Panc1 (cell line): ENCODE measurements at regions not wholly inside any gene's neighbourhood (a gene's known extent, or its start where the extent isn't known, plus 50 kb on each side); places are given as distances from the start of the nearest gene placed in this dataset.

ENCODE experiments used
- POLR2AphosphoS5 ChIP-seq: IDR thresholded peaks from 2 replicates; pipeline ENCODE4 v1.6.1; 2012; ENCODE audit warnings: mild to moderate bottlenecking, low read depth, low read length, moderate library complexity
- SIN3A ChIP-seq: IDR thresholded peaks from 2 replicates; pipeline ENCODE4 v1.6.1; 2012; ENCODE audit warnings: low read depth, mild to moderate bottlenecking, low read length, moderate library complexity, borderline replicate concordance; ENCODE audit not compliant: insufficient read depth
- TCF7L2 ChIP-seq: IDR thresholded peaks from 2 replicates; pipeline ENCODE4 v1.6.1; 2011; ENCODE audit warnings: mild to moderate bottlenecking, low read depth, low read length, inconsistent platforms
- TF ChIP-seq, protein P1 (sequence below): fragments of 450-650 bp; IDR thresholded peaks from 2 replicates; pipeline ENCODE4 v1.5.1; 2017; ENCODE audit warnings: mild to moderate bottlenecking
- TF ChIP-seq, protein P2 (sequence below), 2 experiments: IDR thresholded peaks; 2 replicates each; pipeline ENCODE4 v1.6.1; 2011 to 2012; ENCODE audit warnings: low read depth in 2 of 2, control low read depth in 1 of 2, low read length in 1 of 2, mild to moderate bottlenecking in 1 of 2, moderate library complexity in 1 of 2; ENCODE audit not compliant: insufficient read depth in 1 of 2

DNA sequence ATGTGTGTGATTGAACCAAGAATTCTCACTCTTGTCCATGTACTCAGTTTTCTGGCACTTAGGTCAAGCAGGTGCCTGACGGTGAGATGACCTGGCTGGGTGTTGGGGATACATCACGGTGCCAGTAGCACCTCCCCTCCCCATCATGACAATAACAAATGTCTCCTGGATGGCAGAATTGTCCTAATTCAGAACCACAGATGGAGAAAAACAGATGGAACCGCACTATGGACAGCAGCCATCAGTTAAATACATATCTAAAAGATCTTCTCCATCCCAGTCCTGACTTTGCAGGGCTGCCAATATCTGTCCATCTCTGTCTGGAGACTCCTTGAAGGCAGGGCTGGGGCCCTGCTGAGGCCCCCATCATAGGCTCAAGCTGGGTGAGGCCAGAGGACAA lies 126.9 kb downstream of the PTPRS start:
- TF ChIP-seq POLR2AphosphoS5, result no peak
- TF ChIP-seq, protein P1, sequence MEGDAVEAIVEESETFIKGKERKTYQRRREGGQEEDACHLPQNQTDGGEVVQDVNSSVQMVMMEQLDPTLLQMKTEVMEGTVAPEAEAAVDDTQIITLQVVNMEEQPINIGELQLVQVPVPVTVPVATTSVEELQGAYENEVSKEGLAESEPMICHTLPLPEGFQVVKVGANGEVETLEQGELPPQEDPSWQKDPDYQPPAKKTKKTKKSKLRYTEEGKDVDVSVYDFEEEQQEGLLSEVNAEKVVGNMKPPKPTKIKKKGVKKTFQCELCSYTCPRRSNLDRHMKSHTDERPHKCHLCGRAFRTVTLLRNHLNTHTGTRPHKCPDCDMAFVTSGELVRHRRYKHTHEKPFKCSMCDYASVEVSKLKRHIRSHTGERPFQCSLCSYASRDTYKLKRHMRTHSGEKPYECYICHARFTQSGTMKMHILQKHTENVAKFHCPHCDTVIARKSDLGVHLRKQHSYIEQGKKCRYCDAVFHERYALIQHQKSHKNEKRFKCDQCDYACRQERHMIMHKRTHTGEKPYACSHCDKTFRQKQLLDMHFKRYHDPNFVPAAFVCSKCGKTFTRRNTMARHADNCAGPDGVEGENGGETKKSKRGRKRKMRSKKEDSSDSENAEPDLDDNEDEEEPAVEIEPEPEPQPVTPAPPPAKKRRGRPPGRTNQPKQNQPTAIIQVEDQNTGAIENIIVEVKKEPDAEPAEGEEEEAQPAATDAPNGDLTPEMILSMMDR, result no peak
- TF ChIP-seq, protein P2, sequence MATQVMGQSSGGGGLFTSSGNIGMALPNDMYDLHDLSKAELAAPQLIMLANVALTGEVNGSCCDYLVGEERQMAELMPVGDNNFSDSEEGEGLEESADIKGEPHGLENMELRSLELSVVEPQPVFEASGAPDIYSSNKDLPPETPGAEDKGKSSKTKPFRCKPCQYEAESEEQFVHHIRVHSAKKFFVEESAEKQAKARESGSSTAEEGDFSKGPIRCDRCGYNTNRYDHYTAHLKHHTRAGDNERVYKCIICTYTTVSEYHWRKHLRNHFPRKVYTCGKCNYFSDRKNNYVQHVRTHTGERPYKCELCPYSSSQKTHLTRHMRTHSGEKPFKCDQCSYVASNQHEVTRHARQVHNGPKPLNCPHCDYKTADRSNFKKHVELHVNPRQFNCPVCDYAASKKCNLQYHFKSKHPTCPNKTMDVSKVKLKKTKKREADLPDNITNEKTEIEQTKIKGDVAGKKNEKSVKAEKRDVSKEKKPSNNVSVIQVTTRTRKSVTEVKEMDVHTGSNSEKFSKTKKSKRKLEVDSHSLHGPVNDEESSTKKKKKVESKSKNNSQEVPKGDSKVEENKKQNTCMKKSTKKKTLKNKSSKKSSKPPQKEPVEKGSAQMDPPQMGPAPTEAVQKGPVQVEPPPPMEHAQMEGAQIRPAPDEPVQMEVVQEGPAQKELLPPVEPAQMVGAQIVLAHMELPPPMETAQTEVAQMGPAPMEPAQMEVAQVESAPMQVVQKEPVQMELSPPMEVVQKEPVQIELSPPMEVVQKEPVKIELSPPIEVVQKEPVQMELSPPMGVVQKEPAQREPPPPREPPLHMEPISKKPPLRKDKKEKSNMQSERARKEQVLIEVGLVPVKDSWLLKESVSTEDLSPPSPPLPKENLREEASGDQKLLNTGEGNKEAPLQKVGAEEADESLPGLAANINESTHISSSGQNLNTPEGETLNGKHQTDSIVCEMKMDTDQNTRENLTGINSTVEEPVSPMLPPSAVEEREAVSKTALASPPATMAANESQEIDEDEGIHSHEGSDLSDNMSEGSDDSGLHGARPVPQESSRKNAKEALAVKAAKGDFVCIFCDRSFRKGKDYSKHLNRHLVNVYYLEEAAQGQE (IDR thresholded peaks at IDR 0.05; ENCODE audit: insufficient read depth in 1 of 2, low read depth in 2 of 2, low read length in 1 of 2), result no peak
- no peak for TF ChIP-seq SIN3A
- TF ChIP-seq TCF7L2, result no peak
